HG03439 (cell line): ENCODE measurements at regions not wholly inside any gene's neighbourhood (a gene's known extent, or its start where the extent isn't known, plus 50 kb on each side); places are given as distances from the start of the nearest gene placed in this dataset.

Source experiments
- ATAC-seq: cut with Tn5 transposase; IDR thresholded peaks from one replicate; pipeline ENCODE4 v1.9.1; 2021; ENCODE audit warnings: mild to moderate bottlenecking, moderate library complexity; ENCODE audit not compliant: unreplicated experiment

- no peak for ATAC-seq
These were observed 456.6 kb upstream of the CELF4 start for GRCh38 chr18:38022234-38022633.

- ATAC-seq, result no peak
These were observed 453.7 kb upstream of the CELF4 start for GRCh38 chr18:38019292-38019691.

GRCh38 chr18:38010971-38011857, 445.6 kb upstream of the CELF4 start:
- no peak for ATAC-seq

GRCh38 chr18:38010037-38010436, 444.4 kb upstream of the CELF4 start:
- ATAC-seq, result no peak

- no peak for ATAC-seq
These were observed 443.7 kb upstream of the CELF4 start for GRCh38 chr18:38009320-38009719.

- no peak for ATAC-seq
These were observed 442.2 kb upstream of the CELF4 start for GRCh38 chr18:38007676-38008330.

- no peak for ATAC-seq
These were observed 441.4 kb upstream of the CELF4 start for GRCh38 chr18:38007026-38007425.

GRCh38 chr18:38006541-38006940, 440.9 kb upstream of the CELF4 start:
- ATAC-seq, result no peak

- no peak for ATAC-seq
These were observed 432.1 kb upstream of the CELF4 start for GRCh38 chr18:37997695-37998094.

- ATAC-seq, result no peak
These were observed 422.3 kb upstream of the CELF4 start for GRCh38 chr18:37987901-37988300.

GRCh38 chr18:37986665-37987064, 421.1 kb upstream of the CELF4 start:
- ATAC-seq, result no peak

- no peak for ATAC-seq
These were observed 419.5 kb upstream of the CELF4 start for GRCh38 chr18:37985126-37985525.

GRCh38 chr18:37980556-37980955, 415.0 kb upstream of the CELF4 start:
- ATAC-seq, result no peak

- ATAC-seq, result no peak
These were observed 409.8 kb upstream of the CELF4 start for GRCh38 chr18:37975446-37975845.

- no peak for ATAC-seq
These were observed 401.7 kb upstream of the CELF4 start for GRCh38 chr18:37967261-37967660.

GRCh38 chr18:37965572-37965970, 400.0 kb upstream of the CELF4 start:
- ATAC-seq, result no peak

- ATAC-seq, result no peak
These were observed 399.4 kb upstream of the CELF4 start for GRCh38 chr18:37964885-37965571.

- ATAC-seq, result no peak
These were observed 398.2 kb upstream of the CELF4 start for GRCh38 chr18:37963837-37964236.

- ATAC-seq, result no peak
These were observed 396.8 kb upstream of the CELF4 start for GRCh38 chr18:37962316-37962966.

GRCh38 chr18:37958499-37958898, 392.9 kb upstream of the CELF4 start:
- ATAC-seq, result no peak

- no peak for ATAC-seq
These were observed 391.3 kb upstream of the CELF4 start for GRCh38 chr18:37956902-37957301.
